PC-3 (cell line): ENCODE measurements at regions not wholly inside any gene's neighbourhood (a gene's known extent, or its start where the extent isn't known, plus 50 kb on each side); places are given as distances from the start of the nearest gene placed in this dataset.

Experiments
- EZH2 ChIP-seq: fragments of 300-600 bp; sonication (generic); IDR thresholded peaks from one replicate; pipeline ENCODE4 v1.6.1; 2017; ENCODE audit warnings: antibody characterized with exemption, mild to moderate bottlenecking, low read length; ENCODE audit not compliant: unreplicated experiment
- EZH2phosphoT487 ChIP-seq: fragments of 300-600 bp; sonication (generic); IDR thresholded peaks from 2 replicates; pipeline ENCODE4 v1.6.1; 2018; ENCODE audit warnings: mild to moderate bottlenecking, antibody characterized with exemption, low read length, borderline replicate concordance
- TF ChIP-seq, protein P1 (sequence below): fragments of 300-600 bp; sonication (generic); conservative IDR thresholded peaks from 2 replicates; pipeline ENCODE4 v1.5.1; 2017; ENCODE audit warnings: antibody characterized with exemption, low read depth, mild to moderate bottlenecking, low read length

DNA sequence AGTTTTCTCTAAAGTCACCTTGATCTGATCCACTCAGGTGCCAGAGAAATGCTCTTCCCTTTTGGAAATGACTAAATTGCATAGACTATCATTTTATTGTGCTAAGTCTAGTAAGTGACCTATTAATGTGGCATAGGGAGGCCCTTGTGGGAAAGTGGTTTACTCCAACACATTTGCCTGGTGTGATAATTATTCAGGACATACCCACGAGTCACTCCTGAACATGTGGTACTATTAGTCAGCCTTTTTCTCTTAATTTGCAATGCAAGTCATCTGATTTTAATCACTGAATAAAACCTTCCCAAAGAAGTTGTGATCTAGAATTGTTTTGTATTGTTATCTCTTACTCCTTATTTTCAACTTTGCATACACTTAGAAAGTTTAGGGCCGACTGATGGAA, 148.7 kb downstream of the OR4C45 start:
- TF ChIP-seq, protein P1, sequence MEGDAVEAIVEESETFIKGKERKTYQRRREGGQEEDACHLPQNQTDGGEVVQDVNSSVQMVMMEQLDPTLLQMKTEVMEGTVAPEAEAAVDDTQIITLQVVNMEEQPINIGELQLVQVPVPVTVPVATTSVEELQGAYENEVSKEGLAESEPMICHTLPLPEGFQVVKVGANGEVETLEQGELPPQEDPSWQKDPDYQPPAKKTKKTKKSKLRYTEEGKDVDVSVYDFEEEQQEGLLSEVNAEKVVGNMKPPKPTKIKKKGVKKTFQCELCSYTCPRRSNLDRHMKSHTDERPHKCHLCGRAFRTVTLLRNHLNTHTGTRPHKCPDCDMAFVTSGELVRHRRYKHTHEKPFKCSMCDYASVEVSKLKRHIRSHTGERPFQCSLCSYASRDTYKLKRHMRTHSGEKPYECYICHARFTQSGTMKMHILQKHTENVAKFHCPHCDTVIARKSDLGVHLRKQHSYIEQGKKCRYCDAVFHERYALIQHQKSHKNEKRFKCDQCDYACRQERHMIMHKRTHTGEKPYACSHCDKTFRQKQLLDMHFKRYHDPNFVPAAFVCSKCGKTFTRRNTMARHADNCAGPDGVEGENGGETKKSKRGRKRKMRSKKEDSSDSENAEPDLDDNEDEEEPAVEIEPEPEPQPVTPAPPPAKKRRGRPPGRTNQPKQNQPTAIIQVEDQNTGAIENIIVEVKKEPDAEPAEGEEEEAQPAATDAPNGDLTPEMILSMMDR: no peak
- TF ChIP-seq EZH2 (no peak), EZH2phosphoT487 (no peak)
